BLaER1 treated with 17β-estradiol and CSF1 and Interleukin-3, amounts not matched to agents 10 nM and 100 nM (cell line): ENCODE measurements at regions not wholly inside any gene's neighbourhood (a gene's known extent, or its start where the extent isn't known, plus 50 kb on each side); places are given as distances from the start of the nearest gene placed in this dataset.
"Not testable (repeated sequence)": the region's sequence is repeated elsewhere in the genome, so short reads cannot be mapped to it uniquely, and the experiment has no call there.

Experiments
- H3K27ac ChIP-seq, 11 experiments: shearing (Covaris generic); formaldehyde crosslinking; 2 replicates each; pipeline ENCODE4 v1.8.1; 2022
- H3K27me3 ChIP-seq, 11 experiments: shearing (Covaris generic); formaldehyde crosslinking; 2 replicates each; pipeline ENCODE4 v1.8.1; 2022
- H3K36me3 ChIP-seq, 11 experiments: shearing (Covaris generic); formaldehyde crosslinking; 2 replicates each; pipeline ENCODE4 v1.8.1; 2022
- H3K4me1 ChIP-seq, 10 experiments: shearing (Covaris generic); formaldehyde crosslinking; 2 replicates each; pipeline ENCODE4 v1.8.1; 2022
- H3K4me2 ChIP-seq, 11 experiments: shearing (Covaris generic); formaldehyde crosslinking; 2 replicates each; pipeline ENCODE4 v1.8.1; 2022
- H3K4me3 ChIP-seq, 10 experiments: shearing (Covaris generic); formaldehyde crosslinking; 2 replicates each; pipeline ENCODE4 v1.8.1; 2022
- H3K9ac ChIP-seq, 11 experiments: shearing (Covaris generic); formaldehyde crosslinking; 2 replicates each; pipeline ENCODE4 v1.8.1; 2022
- H3K9me3 ChIP-seq, 11 experiments: shearing (Covaris generic); formaldehyde crosslinking; replicated peaks in 1 of 11; 2 replicates each; pipeline ENCODE4 v1.8.1; 2022
- H4K20me1 ChIP-seq, 11 experiments: shearing (Covaris generic); formaldehyde crosslinking; 2 replicates each; pipeline ENCODE4 v1.8.1; 2022
- Cebpa-rat ChIP-seq, 11 experiments: shearing (Covaris generic); IDR thresholded peaks; 2 replicates each; pipeline ENCODE4 v1.8.1; 2022

GRCh38 chr4:104549736-104550135 is 55.0 kb upstream of the CXXC4 start:
- Histone ChIP-seq H3K36me3 (no peaks in the 10 kb centered on the region), H3K9me3 (no peaks in the 10 kb centered on the region), H3K9ac (no peak overlapping the region), H3K4me1 (no peaks in the 10 kb centered on the region), H3K27ac (no peak overlapping the region), H4K20me1 (no peaks in the 10 kb centered on the region), H3K4me3 (no peak overlapping the region), H3K27me3 (no peaks in the 10 kb centered on the region), H3K4me2 (no peak overlapping the region)
- no peak for TF ChIP-seq Cebpa-rat (IDR thresholded peaks at IDR 0.05)

GRCh38 chr4:104559502-104559901 is 64.8 kb upstream of the CXXC4 start:
- H4K20me1 ChIP-seq = no peaks in the 10 kb centered on the region
- no peaks in the 10 kb centered on the region for H3K4me1 ChIP-seq
- H3K9me3 ChIP-seq = no peaks in the 10 kb centered on the region
- H3K36me3 ChIP-seq = no peaks in the 10 kb centered on the region
- no peak overlapping the region for H3K27ac ChIP-seq
- TF ChIP-seq Cebpa-rat (IDR thresholded peaks at IDR 0.05) = no peak
- no peak overlapping the region for H3K4me3 ChIP-seq
- no peak overlapping the region for H3K9ac ChIP-seq
- no peaks in the 10 kb centered on the region for H3K27me3 ChIP-seq
- no peak overlapping the region for H3K4me2 ChIP-seq

- no peak overlapping the region for H3K27ac ChIP-seq
- H3K4me2 ChIP-seq = no peak overlapping the region
- no peaks in the 10 kb centered on the region for H4K20me1 ChIP-seq
- H3K9ac ChIP-seq = no peak overlapping the region
- peaks cover 0 to 8% (median 0%) of the 10 kb centered on the region in 11 experiments; a peak in 5 of 22 replicates for H3K9me3 ChIP-seq
- no peak for TF ChIP-seq Cebpa-rat (IDR thresholded peaks at IDR 0.05)
- peaks cover 0 to 6% (median 0%) of the 10 kb centered on the region in 10 experiments; a peak in 1 of 20 replicates for H3K4me1 ChIP-seq
- no peak overlapping the region for H3K4me3 ChIP-seq
- no peaks in the 10 kb centered on the region for H3K36me3 ChIP-seq
- no peaks in the 10 kb centered on the region for H3K27me3 ChIP-seq
Measured at GRCh38 chr4:104571341-104571740, 76.6 kb upstream of the CXXC4 start.

- Histone ChIP-seq H3K4me2 (no peak overlapping the region), H3K9me3 (no peaks in the 10 kb centered on the region), H4K20me1 (no peaks in the 10 kb centered on the region), H3K9ac (no peak overlapping the region), H3K27me3 (no peaks in the 10 kb centered on the region), H3K27ac (no peak overlapping the region), H3K36me3 (no peaks in the 10 kb centered on the region), H3K4me1 (peaks cover 0 to 6% (median 0%) of the 10 kb centered on the region in 10 experiments; a peak in 1 of 20 replicates), H3K4me3 (no peak overlapping the region)
- TF ChIP-seq Cebpa-rat (IDR thresholded peaks at IDR 0.05) = no peak
Measured at GRCh38 chr4:104574371-104574770, 79.7 kb upstream of the CXXC4 start.

- Histone ChIP-seq H3K4me2 (no peak overlapping the region), H3K27me3 (no peaks in the 10 kb centered on the region), H4K20me1 (no peaks in the 10 kb centered on the region), H3K27ac (no peak overlapping the region), H3K4me3 (no peak overlapping the region), H3K9me3 (no peaks in the 10 kb centered on the region), H3K9ac (no peak overlapping the region), H3K4me1 (peaks cover 0 to 6% (median 0%) of the 10 kb centered on the region in 10 experiments; a peak in 1 of 20 replicates), H3K36me3 (no peaks in the 10 kb centered on the region)
- no peak for TF ChIP-seq Cebpa-rat (IDR thresholded peaks at IDR 0.05)
Measured at GRCh38 chr4:104575278-104575677, 80.6 kb upstream of the CXXC4 start.

- no peaks in the 10 kb centered on the region for H3K27me3 ChIP-seq
- H3K36me3 ChIP-seq = no peaks in the 10 kb centered on the region
- no peak overlapping the region for H3K4me2 ChIP-seq
- H3K27ac ChIP-seq = no peak overlapping the region
- H3K9ac ChIP-seq = no peak overlapping the region
- peaks cover 0 to 6% (median 0%) of the 10 kb centered on the region in 10 experiments; a peak in 1 of 20 replicates for H3K4me1 ChIP-seq
- no peaks in the 10 kb centered on the region for H4K20me1 ChIP-seq
- no peak overlapping the region for H3K4me3 ChIP-seq
- H3K9me3 ChIP-seq = peaks cover 0 to 6% (median 0%) of the 10 kb centered on the region in 11 experiments; a peak in 8 of 22 replicates
- no peak for TF ChIP-seq Cebpa-rat (IDR thresholded peaks at IDR 0.05)
Measured at GRCh38 chr4:104577405-104577804, 82.7 kb upstream of the CXXC4 start.

GRCh38 chr4:104581476-104581875 is 86.8 kb upstream of the CXXC4 start:
- H3K9ac ChIP-seq, H3K27ac ChIP-seq, H3K4me3 ChIP-seq, H3K27me3 ChIP-seq, H3K36me3 ChIP-seq, H3K4me2 ChIP-seq, H3K9me3 ChIP-seq, H4K20me1 ChIP-seq, H3K4me1 ChIP-seq: not testable (repeated sequence)

GRCh38 chr4:104582056-104582455 is 87.4 kb upstream of the CXXC4 start:
- not testable (repeated sequence) for H3K27me3 ChIP-seq, H3K4me3 ChIP-seq, H3K4me1 ChIP-seq, H3K4me2 ChIP-seq, H3K9me3 ChIP-seq, H4K20me1 ChIP-seq, H3K27ac ChIP-seq, H3K9ac ChIP-seq, H3K36me3 ChIP-seq

- Histone ChIP-seq H3K4me1 (no peaks in the 10 kb centered on the region), H3K9me3 (no peaks in the 10 kb centered on the region), H3K27me3 (no peaks in the 10 kb centered on the region), H3K9ac (no peak overlapping the region), H3K4me2 (no peak overlapping the region), H3K27ac (no peak overlapping the region), H3K4me3 (no peak overlapping the region), H4K20me1 (no peaks in the 10 kb centered on the region), H3K36me3 (no peaks in the 10 kb centered on the region)
- no peak for TF ChIP-seq Cebpa-rat (IDR thresholded peaks at IDR 0.05)
Measured at GRCh38 chr4:104589264-104589868, 94.7 kb upstream of the CXXC4 start.

GRCh38 chr4:104591510-104591911 is 96.8 kb upstream of the CXXC4 start:
- H3K27me3 ChIP-seq = no peaks in the 10 kb centered on the region
- no peak overlapping the region for H3K9ac ChIP-seq
- no peak overlapping the region for H3K4me2 ChIP-seq
- no peak overlapping the region for H3K27ac ChIP-seq
- no peaks in the 10 kb centered on the region for H3K36me3 ChIP-seq
- H3K4me3 ChIP-seq = no peak overlapping the region
- no peaks in the 10 kb centered on the region for H3K9me3 ChIP-seq
- no peaks in the 10 kb centered on the region for H4K20me1 ChIP-seq
- no peak for TF ChIP-seq Cebpa-rat (IDR thresholded peaks at IDR 0.05)
- no peaks in the 10 kb centered on the region for H3K4me1 ChIP-seq
